ENCODE measurements at regions not wholly inside any gene's neighbourhood (a gene's known extent, or its start where the extent isn't known, plus 50 kb on each side); places are given as distances from the start of the nearest gene placed in this dataset. TPM values are rescaled to one million over a fixed set of nuclear protein-coding genes. Genes with fewer than 3 reads are reported as not detected.

DNA sequence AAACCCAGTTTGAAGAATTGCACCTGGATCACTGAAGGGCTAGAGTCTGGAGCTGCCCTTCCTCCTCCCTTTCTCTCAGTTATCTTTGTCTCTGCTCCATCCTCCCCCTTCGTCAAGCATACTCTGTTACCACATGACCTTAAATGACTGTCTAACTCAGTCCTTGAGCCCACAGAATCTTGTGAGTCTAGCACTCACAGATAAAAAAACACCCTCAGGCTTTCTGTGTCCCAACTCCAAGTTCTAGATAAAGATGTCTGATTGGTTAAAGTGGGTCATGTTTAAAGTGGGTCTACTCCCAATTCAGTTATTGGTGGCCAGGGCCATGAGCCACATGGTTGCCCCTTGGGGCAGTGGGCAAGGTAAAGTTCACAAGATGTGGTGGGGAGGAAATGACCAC, 53.5 kb upstream of the CYP1B1 start:
- H3K27me3 ChIP-seq = no peaks in the 10 kb centered on the region
- no peaks in the 10 kb centered on the region for H3K4me1 ChIP-seq
- WGBS, 2 donors = 52 to 56% methylated on average over 1 of the region's 1 CpG
- intact Hi-C loops (cut with DNase I) = loop anchor here (10.0 kb wide), 1 partner anchor 135 kb away; no protein-coding TSS in a partner anchor
- no peak overlapping the region for H3K4me3 ChIP-seq
- no peak for ATAC-seq
- H3K27ac ChIP-seq = peak overlapping the region in 1 of 4 donors; percentile 55
- H3K36me3 ChIP-seq (replicated peaks in 1 of 2; ENCODE audit: insufficient read depth in 1 of 2, low read depth in 2 of 2) = no peaks in the 10 kb centered on the region
- TF ChIP-seq CTCF (IDR thresholded peaks at IDR 0.05) (no peak), POLR2A (IDR thresholded peaks at IDR 0.05) (no peak)
- no peak for DNase-seq
- H3K9me3 ChIP-seq = peaks cover 0 to 8% (median 0%) of the 10 kb centered on the region in 3 donors

DNA sequence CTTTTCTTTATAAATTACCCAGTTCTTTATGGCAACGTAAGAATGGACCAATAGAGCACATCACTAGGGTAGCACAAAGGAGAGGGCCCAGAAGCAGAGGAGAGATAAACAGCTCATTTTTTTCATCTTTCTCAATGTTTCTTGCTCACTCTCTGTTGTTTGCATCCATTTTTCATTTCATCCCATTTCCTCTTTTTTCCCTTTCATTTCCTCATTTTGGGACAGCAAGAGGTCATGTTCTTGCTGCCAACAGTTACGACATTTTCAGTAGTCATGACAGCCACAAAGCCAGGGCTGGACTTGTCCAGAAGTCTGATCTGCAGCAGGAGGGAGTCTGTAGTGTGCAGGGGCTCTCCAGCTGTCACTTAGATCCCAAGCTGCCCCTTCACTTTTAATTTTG, 52.7 kb upstream of the CYP1B1 start:
- Histone ChIP-seq H3K27me3 (no peaks in the 10 kb centered on the region), H3K4me1 (no peaks in the 10 kb centered on the region), H3K4me3 (no peak overlapping the region), H3K36me3 (replicated peaks in 1 of 2; ENCODE audit: insufficient read depth in 1 of 2, low read depth in 2 of 2) (no peaks in the 10 kb centered on the region), H3K27ac (peak overlapping the region in 1 of 4 donors; percentile 55), H3K9me3 (peaks cover 0 to 8% (median 0%) of the 10 kb centered on the region in 3 donors)
- peak; percentile 53 for ATAC-seq
- no peak for TF ChIP-seq POLR2A (IDR thresholded peaks at IDR 0.05)
- TF ChIP-seq CTCF (IDR thresholded peaks at IDR 0.05) = no peak
- intact Hi-C loops (cut with DNase I) = loop anchor here (10.0 kb wide), 1 partner anchor 134 kb away; no protein-coding TSS in a partner anchor
- 60 to 67% methylated on average over 2 of the region's 2 CpGs for WGBS, 2 donors
- peak in 1 of 4 donors; percentile 75 for DNase-seq

- no peaks in the 10 kb centered on the region for H3K4me1 ChIP-seq
- H3K27ac ChIP-seq = no peak overlapping the region
- no peaks in the 10 kb centered on the region for H3K27me3 ChIP-seq
- intact Hi-C loops (cut with DNase I) = loop anchor here (10.0 kb wide), 1 partner anchor 132 kb away; no protein-coding TSS in a partner anchor
- peaks cover 0 to 8% (median 0%) of the 10 kb centered on the region in 3 donors for H3K9me3 ChIP-seq
- H3K4me3 ChIP-seq = no peak overlapping the region
- no peak for DNase-seq
- H3K36me3 ChIP-seq (replicated peaks in 1 of 2; ENCODE audit: insufficient read depth in 1 of 2, low read depth in 2 of 2) = no peaks in the 10 kb centered on the region
- no peak for TF ChIP-seq POLR2A (IDR thresholded peaks at IDR 0.05)
- TF ChIP-seq CTCF (IDR thresholded peaks at IDR 0.05) = no peak
- no peak for ATAC-seq
Observed at GRCh38 chr2:38127277-38127676, 51.3 kb upstream of the CYP1B1 start.

DNA sequence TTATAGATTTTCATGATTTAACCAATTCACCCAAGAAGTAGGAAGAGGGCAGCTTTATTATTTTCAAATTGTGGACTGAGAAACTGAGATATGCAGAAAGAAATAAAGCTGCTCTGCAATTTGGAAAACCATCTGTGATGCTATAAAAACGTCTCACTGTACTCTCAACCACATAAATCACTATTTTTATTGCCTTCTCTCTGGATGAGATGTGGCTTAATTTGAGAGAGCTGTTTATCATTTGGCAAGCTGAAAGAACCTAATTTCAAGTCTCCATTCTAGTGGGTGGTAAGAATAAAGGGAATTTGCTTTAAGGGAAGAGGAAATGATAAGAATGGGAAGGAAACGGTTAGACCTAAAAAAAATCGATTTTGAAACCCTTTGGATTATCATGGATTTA, 49.9 kb upstream of the CYP1B1 start:
- TF ChIP-seq POLR2A (IDR thresholded peaks at IDR 0.05) = no peak
- no peak for TF ChIP-seq CTCF (IDR thresholded peaks at IDR 0.05)
- no peaks in the 10 kb centered on the region for H3K27me3 ChIP-seq
- no peak overlapping the region for H3K4me3 ChIP-seq
- 38 to 54% methylated on average over 3 of the region's 3 CpGs for WGBS, 2 donors
- ATAC-seq (no peak), DNase-seq (no peak)
- no peak overlapping the region for H3K27ac ChIP-seq
- no peaks in the 10 kb centered on the region for H3K4me1 ChIP-seq
- intact Hi-C loops (cut with DNase I) = loop anchor here (10.0 kb wide), 1 partner anchor 131 kb away; no protein-coding TSS in a partner anchor
- H3K36me3 ChIP-seq (replicated peaks in 1 of 2; ENCODE audit: insufficient read depth in 1 of 2, low read depth in 2 of 2) = no peaks in the 10 kb centered on the region
- H3K9me3 ChIP-seq = peaks cover 0 to 8% (median 0%) of the 10 kb centered on the region in 3 donors

Small RNA genes in the stretch of these regions (small RNA-seq; reads per million reads assigned to genes)
- gene AC009229.3 = not detected
- gene RNU6-951P = not detected
